ENCODE measurements at regions not wholly inside any gene's neighbourhood (a gene's known extent, or its start where the extent isn't known, plus 50 kb on each side); places are given as distances from the start of the nearest gene placed in this dataset.

- H3K4me3 ChIP-seq (ENCODE audit: low read length in 2 of 2), result no peak overlapping the region
- H3K9me3 ChIP-seq (ENCODE audit: control insufficient read depth, low read length), result no peaks in the 10 kb centered on the region
- no peak overlapping the region for H3K27ac ChIP-seq (ENCODE audit: low read depth in 1 of 2, low read length in 2 of 2)
- H3K4me1 ChIP-seq (ENCODE audit: control insufficient read depth in 1 of 2, insufficient read depth in 2 of 2, low read length in 2 of 2), result no peaks in the 10 kb centered on the region
- intact Hi-C loops (cut with DNase I), result no loop called here
- DNase-seq (no peak), ATAC-seq (ENCODE audit: low FRiP score) (no peak)
- WGBS, 2 donors, result 9 to 22% methylated on average over 2 of the region's 2 CpGs
- H3K27me3 ChIP-seq (ENCODE audit: control insufficient read depth in 1 of 2, insufficient read depth in 2 of 2, low read length in 1 of 2), result no peaks in the 10 kb centered on the region
- no peaks in the 10 kb centered on the region for H3K36me3 ChIP-seq (ENCODE audit: control insufficient read depth in 1 of 2, insufficient read depth in 2 of 2, low read length in 1 of 2)
Measured at GRCh38 chrX:79259073-79259689, 108.0 kb downstream of the ITM2A start.

- no peaks in the 10 kb centered on the region for H3K27me3 ChIP-seq (ENCODE audit: control insufficient read depth in 1 of 2, insufficient read depth in 2 of 2, low read length in 1 of 2)
- no peaks in the 10 kb centered on the region for H3K36me3 ChIP-seq (ENCODE audit: control insufficient read depth in 1 of 2, insufficient read depth in 2 of 2, low read length in 1 of 2)
- 65 to 76% methylated on average over 2 of the region's 2 CpGs for WGBS, 2 donors
- intact Hi-C loops (cut with DNase I), result no loop called here
- no peaks in the 10 kb centered on the region for H3K4me1 ChIP-seq (ENCODE audit: control insufficient read depth in 1 of 2, insufficient read depth in 2 of 2, low read length in 2 of 2)
- DNase-seq, result no peak
- ATAC-seq (ENCODE audit: low FRiP score), result no peak
- H3K4me3 ChIP-seq (ENCODE audit: low read length in 2 of 2), result no peak overlapping the region
- no peak overlapping the region for H3K27ac ChIP-seq (ENCODE audit: low read depth in 1 of 2, low read length in 2 of 2)
- no peaks in the 10 kb centered on the region for H3K9me3 ChIP-seq (ENCODE audit: control insufficient read depth, low read length)
Measured at GRCh38 chrX:79243691-79244090, 99.2 kb downstream of the GPR174 start.

GRCh38 chrX:79235899-79236298 lies 91.4 kb downstream of the GPR174 start:
- Histone ChIP-seq H3K27me3 (ENCODE audit: control insufficient read depth in 1 of 2, insufficient read depth in 2 of 2, low read length in 1 of 2) (no peaks in the 10 kb centered on the region), H3K27ac (ENCODE audit: low read depth in 1 of 2, low read length in 2 of 2) (no peak overlapping the region), H3K9me3 (ENCODE audit: control insufficient read depth, low read length) (no peaks in the 10 kb centered on the region), H3K4me3 (ENCODE audit: low read length in 2 of 2) (no peak overlapping the region), H3K4me1 (ENCODE audit: control insufficient read depth in 1 of 2, insufficient read depth in 2 of 2, low read length in 2 of 2) (no peaks in the 10 kb centered on the region), H3K36me3 (ENCODE audit: control insufficient read depth in 1 of 2, insufficient read depth in 2 of 2, low read length in 1 of 2) (no peaks in the 10 kb centered on the region)
- intact Hi-C loops (cut with DNase I), result no loop called here
- no peak for DNase-seq
- ATAC-seq (ENCODE audit: low FRiP score), result no peak
- 74 to 89% methylated on average over 3 of the region's 3 CpGs for WGBS, 2 donors

- no peak overlapping the region for H3K27ac ChIP-seq (ENCODE audit: low read depth in 1 of 2, low read length in 2 of 2)
- H3K36me3 ChIP-seq (ENCODE audit: control insufficient read depth in 1 of 2, insufficient read depth in 2 of 2, low read length in 1 of 2), result no peaks in the 10 kb centered on the region
- intact Hi-C loops (cut with DNase I), result no loop called here
- 63 to 79% methylated on average over 2 of the region's 2 CpGs for WGBS, 2 donors
- no peak for ATAC-seq (ENCODE audit: low FRiP score)
- H3K9me3 ChIP-seq (ENCODE audit: control insufficient read depth, low read length), result no peaks in the 10 kb centered on the region
- H3K4me1 ChIP-seq (ENCODE audit: control insufficient read depth in 1 of 2, insufficient read depth in 2 of 2, low read length in 2 of 2), result no peaks in the 10 kb centered on the region
- no peak for DNase-seq
- H3K27me3 ChIP-seq (ENCODE audit: control insufficient read depth in 1 of 2, insufficient read depth in 2 of 2, low read length in 1 of 2), result no peaks in the 10 kb centered on the region
- H3K4me3 ChIP-seq (ENCODE audit: low read length in 2 of 2), result no peak overlapping the region
Measured at GRCh38 chrX:79231662-79232061, 87.2 kb downstream of the GPR174 start.

All from aorta (tissue), 5 donors.